Ishikawa (cell line): ENCODE measurements at regions not wholly inside any gene's neighbourhood (a gene's known extent, or its start where the extent isn't known, plus 50 kb on each side); places are given as distances from the start of the nearest gene placed in this dataset.

Source experiments
- CEBPB ChIP-seq: IDR thresholded peaks from 2 replicates; pipeline ENCODE4 v1.6.1; 2012
- CREB1 ChIP-seq: IDR thresholded peaks from 2 replicates; pipeline ENCODE4 v1.6.1; 2012; ENCODE audit warnings: low read depth
- EGR1 ChIP-seq: IDR thresholded peaks from 2 replicates; pipeline ENCODE4 v1.6.1; 2012
- EP300 ChIP-seq: IDR thresholded peaks from 2 replicates; pipeline ENCODE4 v1.6.1; 2012; ENCODE audit warnings: borderline replicate concordance
- FOXM1 ChIP-seq: IDR thresholded peaks from 2 replicates; pipeline ENCODE4 v1.6.1; 2012; ENCODE audit warnings: low read depth, borderline replicate concordance
- MAX ChIP-seq: IDR thresholded peaks from 2 replicates; pipeline ENCODE4 v1.6.1; 2012
- NFIC ChIP-seq: IDR thresholded peaks from 2 replicates; pipeline ENCODE4 v1.6.1; 2012
- RAD21 ChIP-seq: IDR thresholded peaks from 2 replicates; pipeline ENCODE4 v1.6.1; 2012; ENCODE audit warnings: low read depth
- REST ChIP-seq: IDR thresholded peaks from 2 replicates; pipeline ENCODE4 v1.6.1; 2012; ENCODE audit warnings: low read depth, mild to moderate bottlenecking
- TAF1 ChIP-seq: IDR thresholded peaks from 2 replicates; pipeline ENCODE4 v1.6.1; 2012; ENCODE audit warnings: low read depth, mild to moderate bottlenecking
- TCF12 ChIP-seq: IDR thresholded peaks from 2 replicates; pipeline ENCODE4 v1.6.1; 2012; ENCODE audit warnings: low read depth
- TEAD4 ChIP-seq: IDR thresholded peaks from 2 replicates; pipeline ENCODE4 v1.6.1; 2012
- USF1 ChIP-seq: IDR thresholded peaks from 2 replicates; pipeline ENCODE4 v1.6.1; 2012
- YY1 ChIP-seq: IDR thresholded peaks from 2 replicates; pipeline ENCODE4 v1.6.1; 2012; ENCODE audit warnings: low read depth
- ZBTB7A ChIP-seq: IDR thresholded peaks from 2 replicates; pipeline ENCODE4 v1.6.1; 2012; ENCODE audit warnings: low read depth

- TF ChIP-seq EGR1, result no peak
Observed at GRCh38 chr13:74068471-74068870, 65.7 kb downstream of the KLF12 start.

GRCh38 chr13:74067818-74068217 is 66.4 kb downstream of the KLF12 start:
- TF ChIP-seq RAD21 (no peak), EGR1 (no peak), MAX (no peak), ZBTB7A (no peak), NFIC (no peak), CREB1 (no peak), EP300 (no peak), TCF12 (no peak), USF1 (no peak), TAF1 (no peak)

GRCh38 chr13:74066937-74067336 is 67.3 kb downstream of the KLF12 start:
- TF ChIP-seq EP300 (no peak), CEBPB (no peak), REST (no peak), CREB1 (no peak), YY1 (no peak), RAD21 (no peak), TEAD4 (no peak), USF1 (no peak), ZBTB7A (no peak)

- TF ChIP-seq YY1 (no peak), USF1 (no peak), TEAD4 (no peak), RAD21 (no peak)
Observed at GRCh38 chr13:74064805-74065312, 69.3 kb downstream of the KLF12 start.

- TF ChIP-seq NFIC (no peak), CREB1 (no peak), TEAD4 (no peak), USF1 (no peak), EP300 (no peak), FOXM1 (no peak), RAD21 (no peak), TCF12 (no peak), ZBTB7A (no peak), REST (no peak), EGR1 (no peak), TAF1 (no peak), YY1 (no peak), MAX (no peak), CEBPB (no peak)
Observed at GRCh38 chr13:74063533-74064100, 70.6 kb downstream of the KLF12 start.

GRCh38 chr13:74062933-74063332 is 71.3 kb downstream of the KLF12 start:
- no peak for TF ChIP-seq MAX
- TF ChIP-seq YY1, result no peak
- no peak for TF ChIP-seq TAF1
- TF ChIP-seq TCF12, result no peak
- TF ChIP-seq REST, result no peak
- no peak for TF ChIP-seq RAD21
- TF ChIP-seq USF1, result no peak
- no peak for TF ChIP-seq EP300
- TF ChIP-seq CREB1, result no peak
- no peak for TF ChIP-seq EGR1
- no peak for TF ChIP-seq NFIC
- TF ChIP-seq FOXM1, result no peak
- TF ChIP-seq ZBTB7A, result no peak
- TF ChIP-seq TEAD4, result no peak
- no peak for TF ChIP-seq CEBPB
